GM13977 (cell line): ENCODE measurements at regions not wholly inside any gene's neighbourhood (a gene's known extent, or its start where the extent isn't known, plus 50 kb on each side); places are given as distances from the start of the nearest gene placed in this dataset.

ENCODE experiments used
- DNase-seq: peaks from one replicate; pipeline ENCODE4 v3.0.0; 2012; ENCODE audit warnings: low spot score
- CTCF ChIP-seq: IDR thresholded peaks from 2 replicates; pipeline ENCODE4 v1.5.1; 2012; ENCODE audit warnings: mild to moderate bottlenecking, control low read depth; ENCODE audit not compliant: insufficient read depth; ENCODE audit errors: extremely low read depth, missing control alignments
- in situ Hi-C: fragments of 300-500 bp; cut with MboI; formaldehyde crosslinking; loops from one replicate; pipeline ENCODE4 v1.12.0; 2022; ENCODE audit warnings: low sequenced_read_pairs, low pct_unique_long_range_greater_than_20kb, mixed read lengths, inconsistent platforms; ENCODE audit not compliant: unreplicated experiment

- in situ Hi-C loops, result no loop called here
- no peak for TF ChIP-seq CTCF
- peak; percentile 64 for DNase-seq
Observed at GRCh38 chr5:124902097-124902821, 155.8 kb upstream of the ZNF608 start.

GRCh38 chr5:124905256-124906130 lies 159.1 kb upstream of the ZNF608 start:
- TF ChIP-seq CTCF, result no peak
- DNase-seq, result no peak
- in situ Hi-C loops, result no loop called here

GRCh38 chr5:124906339-124907097 lies 160.1 kb upstream of the ZNF608 start:
- in situ Hi-C loops, result no loop called here
- TF ChIP-seq CTCF, result no peak
- DNase-seq, result no peak

GRCh38 chr5:124907098-124907644 lies 160.7 kb upstream of the ZNF608 start:
- no peak for TF ChIP-seq CTCF
- in situ Hi-C loops, result no loop called here

GRCh38 chr5:124908581-124909451 lies 162.4 kb upstream of the ZNF608 start:
- TF ChIP-seq CTCF, result no peak
- in situ Hi-C loops, result no loop called here
- DNase-seq, result peak; percentile 66

More at GRCh38 chr5:124907098-124907644, 160.7 kb upstream of the ZNF608 start:
- no peak for DNase-seq
